GM13976 (cell line): ENCODE measurements at regions not wholly inside any gene's neighbourhood (a gene's known extent, or its start where the extent isn't known, plus 50 kb on each side); places are given as distances from the start of the nearest gene placed in this dataset.

ENCODE experiments used
- DNase-seq: peaks from one replicate; pipeline ENCODE4 v3.0.0; 2012; ENCODE audit warnings: low spot score
- in situ Hi-C: fragments of 300-500 bp; cut with MboI; formaldehyde crosslinking; loops from one replicate; pipeline ENCODE4 v1.12.0; 2022; ENCODE audit warnings: low sequenced_read_pairs, mixed read lengths, inconsistent platforms; ENCODE audit not compliant: unreplicated experiment
- TF ChIP-seq, protein P1 (sequence below): IDR thresholded peaks from 2 replicates; pipeline ENCODE4 v1.5.1; 2012; ENCODE audit warnings: borderline replicate concordance, mild to moderate bottlenecking; ENCODE audit not compliant: insufficient read depth; ENCODE audit errors: extremely low read depth, missing control alignments, control extremely low read depth

DNA sequence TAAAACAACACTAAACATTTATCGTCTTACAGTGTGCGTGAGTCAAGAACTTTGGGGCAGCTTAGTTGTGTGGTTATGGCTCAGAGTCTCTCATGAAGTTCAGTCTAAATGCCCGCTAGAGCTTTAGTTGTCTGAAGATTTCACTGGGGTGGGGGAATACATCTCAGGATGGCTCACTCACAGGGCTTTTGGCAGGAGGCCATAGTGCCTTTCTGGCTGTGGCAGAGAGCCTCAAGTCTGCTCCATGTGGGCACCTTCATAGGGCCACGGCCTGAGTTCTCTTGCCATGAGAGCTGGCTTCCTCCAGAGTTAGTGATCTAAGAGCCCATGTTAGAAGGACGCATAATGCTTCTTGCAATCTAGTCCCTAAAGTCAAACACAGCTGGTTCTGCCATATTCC, 258.8 kb upstream of the NUDT12 start:
- in situ Hi-C loops = loop anchor here (25.0 kb wide), 1 partner anchor 366 kb away; no protein-coding TSS in a partner anchor

DNA sequence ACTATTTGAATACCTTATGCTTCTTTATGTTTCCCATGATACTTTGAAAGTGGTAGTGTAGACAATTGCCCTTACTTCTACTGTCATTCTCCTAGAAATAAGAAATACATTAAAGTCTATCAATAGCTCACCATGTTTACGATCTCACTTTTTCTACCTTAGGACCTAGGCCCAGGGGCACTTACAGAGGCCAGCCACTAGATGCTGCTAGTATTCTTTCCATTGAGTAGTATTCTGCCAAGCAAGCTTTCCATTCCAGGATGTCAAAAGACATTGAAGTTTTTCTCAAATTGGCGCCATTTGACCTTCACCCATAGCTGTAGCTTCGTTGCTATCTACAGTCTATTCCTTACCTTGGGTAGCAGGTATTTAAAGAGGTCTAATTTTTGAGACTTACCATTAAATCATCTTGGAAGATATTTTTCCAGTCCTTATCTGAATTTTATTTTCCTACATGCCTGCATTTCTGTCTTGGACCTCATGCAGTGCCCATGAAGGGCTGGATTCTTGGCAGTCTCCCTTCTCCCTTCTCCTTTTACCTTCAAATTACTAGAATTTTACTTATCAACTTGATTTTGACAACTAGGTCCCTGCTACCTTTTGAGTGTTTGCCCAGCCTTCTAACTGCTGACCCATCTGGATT, 246.0 kb upstream of the NUDT12 start:
- in situ Hi-C loops = loop anchor here (25.0 kb wide), 1 partner anchor 379 kb away; no protein-coding TSS in a partner anchor
- TF ChIP-seq, protein P1, sequence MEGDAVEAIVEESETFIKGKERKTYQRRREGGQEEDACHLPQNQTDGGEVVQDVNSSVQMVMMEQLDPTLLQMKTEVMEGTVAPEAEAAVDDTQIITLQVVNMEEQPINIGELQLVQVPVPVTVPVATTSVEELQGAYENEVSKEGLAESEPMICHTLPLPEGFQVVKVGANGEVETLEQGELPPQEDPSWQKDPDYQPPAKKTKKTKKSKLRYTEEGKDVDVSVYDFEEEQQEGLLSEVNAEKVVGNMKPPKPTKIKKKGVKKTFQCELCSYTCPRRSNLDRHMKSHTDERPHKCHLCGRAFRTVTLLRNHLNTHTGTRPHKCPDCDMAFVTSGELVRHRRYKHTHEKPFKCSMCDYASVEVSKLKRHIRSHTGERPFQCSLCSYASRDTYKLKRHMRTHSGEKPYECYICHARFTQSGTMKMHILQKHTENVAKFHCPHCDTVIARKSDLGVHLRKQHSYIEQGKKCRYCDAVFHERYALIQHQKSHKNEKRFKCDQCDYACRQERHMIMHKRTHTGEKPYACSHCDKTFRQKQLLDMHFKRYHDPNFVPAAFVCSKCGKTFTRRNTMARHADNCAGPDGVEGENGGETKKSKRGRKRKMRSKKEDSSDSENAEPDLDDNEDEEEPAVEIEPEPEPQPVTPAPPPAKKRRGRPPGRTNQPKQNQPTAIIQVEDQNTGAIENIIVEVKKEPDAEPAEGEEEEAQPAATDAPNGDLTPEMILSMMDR = peak; percentile 68
- DNase-seq = peak; percentile 45

More for the DNA sequence above, 258.8 kb upstream of the NUDT12 start:
- TF ChIP-seq, protein P1 = no peak
- no peak for DNase-seq

- in situ Hi-C loops = loop anchor here (25.0 kb wide), 1 partner anchor 383 kb away; no protein-coding TSS in a partner anchor
- TF ChIP-seq, protein P1 = no peak
- DNase-seq = no peak
Observed at GRCh38 chr5:103804711-103805110, 242.1 kb upstream of the NUDT12 start.

DNA sequence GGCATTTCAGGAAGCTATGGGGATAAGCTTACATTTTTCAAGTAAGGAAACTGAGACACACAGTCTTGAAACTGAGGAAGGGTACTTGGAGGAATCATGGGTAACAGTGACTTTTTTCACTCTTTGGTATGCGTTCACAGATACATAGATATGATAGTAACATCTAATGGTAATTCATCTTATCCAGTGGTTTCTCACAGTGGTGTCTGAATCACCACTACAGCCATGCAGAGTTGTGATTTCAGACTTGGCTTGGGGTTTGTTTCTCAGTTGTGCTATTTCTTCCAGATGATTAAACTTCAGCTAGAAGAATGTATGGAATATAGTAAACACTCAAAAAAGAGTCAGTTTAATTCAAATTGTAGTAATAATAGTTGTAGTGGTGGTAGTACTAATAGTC, 239.1 kb upstream of the NUDT12 start:
- in situ Hi-C loops = loop anchor here (25.0 kb wide), 1 partner anchor 386 kb away; no protein-coding TSS in a partner anchor
- TF ChIP-seq, protein P1 = no peak
- no peak for DNase-seq

DNA sequence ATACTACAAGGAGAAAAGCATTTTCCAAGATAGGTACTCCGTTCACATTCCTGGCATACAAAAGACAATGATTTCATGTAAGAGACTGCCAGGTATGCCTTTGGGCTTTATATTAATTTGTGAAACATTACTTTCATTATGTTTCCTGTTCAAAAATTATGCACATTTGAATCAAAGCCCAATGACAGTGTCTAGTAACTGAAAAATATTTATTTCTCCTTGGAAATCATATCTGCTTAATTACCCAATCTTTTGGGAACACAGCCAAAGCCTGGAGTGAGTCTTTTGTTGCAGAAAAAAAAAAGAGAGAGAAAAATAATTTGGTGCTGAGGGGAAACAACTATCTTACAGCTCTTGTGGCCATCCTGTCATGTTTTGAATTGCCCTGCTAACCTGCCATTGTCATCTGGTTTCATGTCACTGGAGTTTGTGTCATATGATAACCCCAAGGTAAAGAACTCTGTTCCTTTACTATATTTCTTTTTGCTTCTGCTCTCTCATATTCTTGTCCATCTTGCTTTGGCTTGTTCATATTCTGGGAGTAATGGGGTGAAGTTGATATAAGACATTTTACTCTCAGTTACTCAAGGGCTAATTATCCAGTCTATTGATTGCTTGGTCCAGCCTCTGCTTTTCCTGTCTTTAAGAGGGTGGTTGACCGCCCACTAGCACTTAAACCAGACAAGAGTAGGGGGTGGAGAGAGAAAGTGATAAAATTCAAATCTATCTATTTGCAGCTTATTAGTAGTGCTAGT, 238.3 kb upstream of the NUDT12 start:
- TF ChIP-seq, protein P1 = no peak
- no peak for DNase-seq
- in situ Hi-C loops = loop anchor here (25.0 kb wide), 1 partner anchor 386 kb away; no protein-coding TSS in a partner anchor

DNA sequence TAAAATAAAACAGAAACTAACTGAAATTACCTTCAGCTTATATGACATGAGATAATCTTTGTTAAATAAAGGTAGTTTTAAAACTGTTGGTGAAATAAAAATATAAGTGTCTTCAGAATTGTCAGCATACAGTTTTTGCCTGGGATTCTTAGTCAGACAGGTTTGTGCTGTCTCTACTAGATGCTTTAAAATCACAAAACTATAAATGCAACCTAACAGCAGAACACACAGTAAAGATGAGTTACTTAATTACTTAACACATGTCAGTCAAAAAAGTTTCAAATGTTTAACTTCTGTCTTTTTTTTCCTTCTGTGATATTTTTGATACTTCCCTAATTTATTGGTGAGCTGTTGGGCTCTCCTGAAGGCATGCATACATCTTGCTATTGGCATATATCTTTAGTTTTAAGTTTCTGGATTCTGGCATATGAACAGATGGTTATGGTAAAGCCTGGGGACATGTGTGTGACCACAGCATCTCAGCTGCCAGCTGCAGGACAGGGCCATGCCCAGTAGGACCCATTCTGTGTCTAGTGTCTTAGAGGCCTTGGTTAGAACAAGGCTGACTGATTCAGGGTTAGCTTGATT, 231.1 kb upstream of the NUDT12 start:
- no peak for DNase-seq
- in situ Hi-C loops = no loop called here
- TF ChIP-seq, protein P1 = no peak
